Cardiac muscle cell (in vitro differentiated cells and primary cell): ENCODE measurements at regions not wholly inside any gene's neighbourhood (a gene's known extent, or its start where the extent isn't known, plus 50 kb on each side); places are given as distances from the start of the nearest gene placed in this dataset.

Experiments used
- DNase-seq, 2 donors: peaks; one replicate each; pipeline versions ENCODE4 v3.0.0 to v3.0.0-alpha.2; 2010 to 2017; ENCODE audit warnings: low read depth in 1 of 2, low spot score in 1 of 2
- H3K27ac ChIP-seq: fragments of 200-600 bp; sonication (generic); 2 replicates; pipeline ENCODE4 v1.5.1; 2016
- H3K27me3 ChIP-seq: fragments of 200-600 bp; sonication (generic); 2 replicates; pipeline ENCODE4 v1.6.0; 2016; ENCODE audit warnings: control low read depth
- H3K36me3 ChIP-seq: fragments of 200-600 bp; sonication (generic); 2 replicates; pipeline ENCODE4 v1.5.1; 2016; ENCODE audit warnings: control low read depth
- H3K4me1 ChIP-seq: fragments of 200-600 bp; sonication (generic); 2 replicates; pipeline ENCODE4 v1.8.1; 2017; ENCODE audit warnings: low read depth, mild to moderate bottlenecking, mixed run types
- H3K4me3 ChIP-seq: fragments of 200-600 bp; sonication (generic); 2 replicates; pipeline ENCODE4 v1.5.1; 2016; ENCODE audit warnings: mild to moderate bottlenecking
- H3K9me3 ChIP-seq: fragments of 200-600 bp; sonication (generic); 2 replicates; pipeline ENCODE4 v1.5.1; 2017; ENCODE audit warnings: low read depth, mild to moderate bottlenecking, control low read depth
- CTCF ChIP-seq: IDR thresholded peaks from 2 replicates; pipeline ENCODE4 v1.5.1; 2012; ENCODE audit warnings: low read depth, mild to moderate bottlenecking, low read length

- Histone ChIP-seq H3K36me3 (no peaks in the 10 kb centered on the region), H3K4me1 (no peaks in the 10 kb centered on the region), H3K27me3 (no peaks in the 10 kb centered on the region), H3K27ac (no peak overlapping the region), H3K9me3 (no peaks in the 10 kb centered on the region), H3K4me3 (no peak overlapping the region)
- TF ChIP-seq CTCF = no peak
- DNase-seq = no peak
Observed at GRCh38 chr2:15092181-15092580, 459.7 kb downstream of the LRATD1 start.

- no peaks in the 10 kb centered on the region for H3K27me3 ChIP-seq
- no peaks in the 10 kb centered on the region for H3K4me1 ChIP-seq
- no peaks in the 10 kb centered on the region for H3K9me3 ChIP-seq
- TF ChIP-seq CTCF = no peak
- H3K27ac ChIP-seq = no peak overlapping the region
- no peak overlapping the region for H3K4me3 ChIP-seq
- H3K36me3 ChIP-seq = no peaks in the 10 kb centered on the region
- DNase-seq = no peak
Observed at GRCh38 chr2:15092691-15093090, 460.2 kb downstream of the LRATD1 start.

- Histone ChIP-seq H3K27ac (no peak overlapping the region), H3K9me3 (no peaks in the 10 kb centered on the region), H3K4me3 (no peak overlapping the region), H3K4me1 (no peaks in the 10 kb centered on the region), H3K27me3 (no peaks in the 10 kb centered on the region), H3K36me3 (no peaks in the 10 kb centered on the region)
- DNase-seq = no peak
- no peak for TF ChIP-seq CTCF
Observed at GRCh38 chr2:15094161-15094560, 461.6 kb downstream of the LRATD1 start.

- no peak for TF ChIP-seq CTCF
- no peak for DNase-seq
Observed at GRCh38 chr2:15096873-15097272, 464.3 kb downstream of the NBAS start.

DNA sequence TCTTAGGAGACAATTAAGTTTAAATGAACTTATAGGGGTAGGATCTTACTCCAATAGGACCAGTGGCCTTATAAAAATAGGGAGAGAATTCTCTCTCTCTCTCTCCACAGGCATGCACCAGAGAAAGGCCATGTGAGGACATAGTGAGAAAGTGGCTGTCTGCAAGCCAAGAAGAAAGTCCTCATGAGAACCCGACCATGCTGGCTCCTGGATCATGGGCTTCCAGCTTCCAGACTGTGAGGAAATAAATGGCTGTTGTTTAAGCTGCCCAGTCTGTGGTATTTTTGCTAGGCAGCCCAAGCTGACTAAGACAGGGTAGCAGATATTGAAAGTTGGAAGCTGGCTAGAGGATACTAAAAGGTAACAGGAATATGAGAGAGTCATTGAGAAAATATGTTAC lies 454.0 kb downstream of the NBAS start:
- DNase-seq = no peak
- TF ChIP-seq CTCF = no peak
- no peaks in the 10 kb centered on the region for H3K27me3 ChIP-seq
- H3K27ac ChIP-seq = no peak overlapping the region
- H3K36me3 ChIP-seq = no peaks in the 10 kb centered on the region
- no peaks in the 10 kb centered on the region for H3K4me1 ChIP-seq
- H3K4me3 ChIP-seq = no peak overlapping the region
- no peaks in the 10 kb centered on the region for H3K9me3 ChIP-seq

More at GRCh38 chr2:15096873-15097272, 464.3 kb downstream of the NBAS start:
- Histone ChIP-seq H3K4me3 (no peak overlapping the region), H3K27ac (no peak overlapping the region), H3K27me3 (no peaks in the 10 kb centered on the region), H3K4me1 (no peaks in the 10 kb centered on the region), H3K9me3 (no peaks in the 10 kb centered on the region), H3K36me3 (no peaks in the 10 kb centered on the region)

GRCh38 chr2:15111718-15112117 lies 449.4 kb downstream of the NBAS start:
- Histone ChIP-seq H3K4me1 (no peaks in the 10 kb centered on the region), H3K9me3 (no peaks in the 10 kb centered on the region), H3K36me3 (no peaks in the 10 kb centered on the region), H3K27ac (no peak overlapping the region), H3K27me3 (no peaks in the 10 kb centered on the region), H3K4me3 (no peak overlapping the region)
- no peak for DNase-seq
- no peak for TF ChIP-seq CTCF
